BJ (cell line): ENCODE measurements at regions not wholly inside any gene's neighbourhood (a gene's known extent, or its start where the extent isn't known, plus 50 kb on each side); places are given as distances from the start of the nearest gene placed in this dataset.

Experiments
- CTCF ChIA-PET: fragments of 350-600 bp; formaldehyde crosslinking; extraction: SDS; loops from one replicate; lab custom pipeline; 2021; ENCODE audit warnings: antibody characterized with exemption, inconsistent platforms; lab: Yijun Ruan, JAX
- POLR2A ChIA-PET: fragments of 300-600 bp; sonication (Branson Sonifier 250); formaldehyde crosslinking; extraction: SDS; loops from one replicate; lab custom pipeline; 2021; ENCODE audit warnings: antibody characterized with exemption; lab: Charles Lee
- DNase-seq: peaks from one replicate; pipeline ENCODE4 v3.0.0-alpha.2; 2011; ENCODE audit warnings: low read depth
- H3K27me3 ChIP-seq: 2 replicates; pipeline ENCODE4 v1.6.0; 2011; ENCODE audit warnings: low read length; ENCODE audit not compliant: control insufficient read depth, insufficient read depth
- H3K36me3 ChIP-seq: 2 replicates; pipeline ENCODE4 v1.5.1; 2011; ENCODE audit warnings: low read length; ENCODE audit not compliant: control insufficient read depth, insufficient read depth
- H3K4me3 ChIP-seq: 2 replicates; pipeline ENCODE4 v1.5.1; 2011; ENCODE audit warnings: low read depth, mild to moderate bottlenecking, control low read depth, low read length
- CTCF ChIP-seq: IDR thresholded peaks from 2 replicates; pipeline ENCODE4 v1.5.1; 2011; ENCODE audit warnings: low read depth, mild to moderate bottlenecking, control low read depth, inconsistent platforms, low read length, moderate library complexity; ENCODE audit not compliant: insufficient read depth

GRCh38 chr10:125334545-125334944 lies 174.2 kb upstream of the CTBP2 start:
- Histone ChIP-seq H3K36me3 (no peaks in the 10 kb centered on the region), H3K4me3 (no peak overlapping the region), H3K27me3 (peaks cover 1% of the 10 kb centered on the region; the same call in 1 of the 2 replicates)
- CTCF ChIA-PET: interaction anchor here (3.7 kb wide), 1 partner anchor 10 kb away, joined by 15 read pairs; no protein-coding TSS in a partner anchor
- TF ChIP-seq CTCF: no peak
- DNase-seq: no peak
- POLR2A ChIA-PET: no interaction called here

- H3K27me3 ChIP-seq: peaks cover 1% of the 10 kb centered on the region; the same call in 1 of the 2 replicates
- TF ChIP-seq CTCF: no peak
- CTCF ChIA-PET: interaction anchor here (0.7 to 3.7 kb wide), 2 partner anchors 10 to 12 kb away, joined by 3 to 15 read pairs; no protein-coding TSS in a partner anchor
- no peak for DNase-seq
- POLR2A ChIA-PET: interaction anchor here (0.6 kb wide), 1 partner anchor 26 kb away, joined by 6 read pairs; no protein-coding TSS in a partner anchor
- no peaks in the 10 kb centered on the region for H3K36me3 ChIP-seq
- no peak overlapping the region for H3K4me3 ChIP-seq
These were observed 173.4 kb upstream of the CTBP2 start for GRCh38 chr10:125333769-125334168.

GRCh38 chr10:125333209-125333591 lies 172.8 kb upstream of the CTBP2 start:
- no peak for DNase-seq
- POLR2A ChIA-PET: no interaction called here
- peaks cover 1% of the 10 kb centered on the region; the same call in 1 of the 2 replicates for H3K27me3 ChIP-seq
- no peak overlapping the region for H3K4me3 ChIP-seq
- H3K36me3 ChIP-seq: no peaks in the 10 kb centered on the region
- CTCF ChIA-PET: interaction anchor here (0.7 to 3.7 kb wide), 2 partner anchors 11 kb away, joined by 3 to 15 read pairs; no protein-coding TSS in a partner anchor
- no peak for TF ChIP-seq CTCF

- Histone ChIP-seq H3K4me3 (no peak overlapping the region), H3K27me3 (peaks cover 1% of the 10 kb centered on the region; the same call in 1 of the 2 replicates), H3K36me3 (no peaks in the 10 kb centered on the region)
- ChIA-PET CTCF (interaction anchor here (3.7 kb wide), 1 partner anchor 11 kb away, joined by 15 read pairs; no protein-coding TSS in a partner anchor), POLR2A (no interaction called here)
- DNase-seq: no peak
- TF ChIP-seq CTCF: no peak
These were observed 172.3 kb upstream of the CTBP2 start for GRCh38 chr10:125332548-125333208.

- no peak for TF ChIP-seq CTCF
- CTCF ChIA-PET: interaction anchor here (0.6 to 2.2 kb wide), 2 partner anchors 12 to 310 kb away, joined by 3 to 7 read pairs; no protein-coding TSS in a partner anchor
These were observed 170.7 kb upstream of the CTBP2 start for GRCh38 chr10:125331056-125331455.

More at GRCh38 chr10:125331056-125331455, 170.7 kb upstream of the CTBP2 start:
- no peak for DNase-seq
- POLR2A ChIA-PET: no interaction called here
- H3K36me3 ChIP-seq: no peaks in the 10 kb centered on the region
- no peak overlapping the region for H3K4me3 ChIP-seq
- peaks cover 1% of the 10 kb centered on the region; the same call in 1 of the 2 replicates for H3K27me3 ChIP-seq
